ENCODE measurements at regions not wholly inside any gene's neighbourhood (a gene's known extent, or its start where the extent isn't known, plus 50 kb on each side); places are given as distances from the start of the nearest gene placed in this dataset.

GRCh38 chr4:165548702-165549101 lies 169.9 kb downstream of the CPE start:
- FAIRE-seq = no peak
- Histone ChIP-seq H4K20me1 (ENCODE audit: insufficient read depth, low read length) (no peaks in the 10 kb centered on the region), H3K27ac (ENCODE audit: low read depth, low read length) (no peak overlapping the region), H3K9ac (ENCODE audit: low read length) (no peak overlapping the region), H3K4me1 (ENCODE audit: insufficient read depth, low read length) (no peaks in the 10 kb centered on the region), H3K4me2 (ENCODE audit: low read length) (no peak overlapping the region), H2AFZ (ENCODE audit: low read depth, low read length) (no peak overlapping the region), H3K36me3 (ENCODE audit: insufficient read depth, low read length) (no peaks in the 10 kb centered on the region), H3K79me2 (ENCODE audit: insufficient read depth, low read length) (no peaks in the 10 kb centered on the region), H3K4me3 (ENCODE audit: insufficient read depth, low read depth, low read length) (no peak overlapping the region), H3K27me3 (ENCODE audit: insufficient read depth, low read length) (no peaks in the 10 kb centered on the region), H3K9me3 (ENCODE audit: insufficient read depth, low read depth, low read length) (no peaks in the 10 kb centered on the region)
- Mint-ChIP-seq H3K4me1 (ENCODE audit: low read depth, unreplicated experiment) (no peaks in the 10 kb centered on the region), H3K9me3 (ENCODE audit: unreplicated experiment) (peaks cover 7% of the 10 kb centered on the region), H3K4me3 (ENCODE audit: unreplicated experiment) (no peak overlapping the region), H3K27ac (ENCODE audit: unreplicated experiment) (no peak overlapping the region), H3K27me3 (ENCODE audit: low read depth, unreplicated experiment) (peaks cover 5% of the 10 kb centered on the region), H3K36me3 (ENCODE audit: low read depth, unreplicated experiment) (no peaks in the 10 kb centered on the region)
- no peak for DNase-seq (ENCODE audit: low read depth)
- TF ChIP-seq EZH2 (IDR thresholded peaks at IDR 0.05; ENCODE audit: insufficient read depth, low read length) (no peak), CTCF (IDR thresholded peaks at IDR 0.05; ENCODE audit: insufficient read depth, low read depth, low read length) (no peak)

- TF ChIP-seq EZH2 (IDR thresholded peaks at IDR 0.05; ENCODE audit: insufficient read depth, low read length) (no peak), CTCF (IDR thresholded peaks at IDR 0.05; ENCODE audit: insufficient read depth, low read depth, low read length) (no peak)
- Histone ChIP-seq H3K27me3 (ENCODE audit: insufficient read depth, low read length) (no peaks in the 10 kb centered on the region), H3K27ac (ENCODE audit: low read depth, low read length) (no peak overlapping the region), H4K20me1 (ENCODE audit: insufficient read depth, low read length) (no peaks in the 10 kb centered on the region), H3K9ac (ENCODE audit: low read length) (no peak overlapping the region), H3K79me2 (ENCODE audit: insufficient read depth, low read length) (no peaks in the 10 kb centered on the region), H3K4me2 (ENCODE audit: low read length) (no peak overlapping the region), H3K36me3 (ENCODE audit: insufficient read depth, low read length) (no peaks in the 10 kb centered on the region), H2AFZ (ENCODE audit: low read depth, low read length) (no peak overlapping the region), H3K4me1 (ENCODE audit: insufficient read depth, low read length) (no peaks in the 10 kb centered on the region), H3K9me3 (ENCODE audit: insufficient read depth, low read depth, low read length) (no peaks in the 10 kb centered on the region), H3K4me3 (ENCODE audit: insufficient read depth, low read depth, low read length) (no peak overlapping the region)
- Mint-ChIP-seq H3K4me3 (ENCODE audit: unreplicated experiment) (no peak overlapping the region), H3K9me3 (ENCODE audit: unreplicated experiment) (peaks cover 4% of the 10 kb centered on the region), H3K27ac (ENCODE audit: unreplicated experiment) (no peak overlapping the region), H3K4me1 (ENCODE audit: low read depth, unreplicated experiment) (peaks cover 4% of the 10 kb centered on the region), H3K36me3 (ENCODE audit: low read depth, unreplicated experiment) (no peaks in the 10 kb centered on the region), H3K27me3 (ENCODE audit: low read depth, unreplicated experiment) (peaks cover 4% of the 10 kb centered on the region)
- no peak for FAIRE-seq
- DNase-seq (ENCODE audit: low read depth) = no peak
Measured at GRCh38 chr4:165553221-165553810, 174.5 kb downstream of the CPE start.

GRCh38 chr4:165555302-165555701 lies 176.5 kb downstream of the CPE start:
- H3K9me3 ChIP-seq (ENCODE audit: insufficient read depth, low read depth, low read length) = no peaks in the 10 kb centered on the region
- H3K4me2 ChIP-seq (ENCODE audit: low read length) = no peak overlapping the region
- no peak overlapping the region for H3K27ac Mint-ChIP-seq (ENCODE audit: unreplicated experiment)
- no peaks in the 10 kb centered on the region for H3K4me1 ChIP-seq (ENCODE audit: insufficient read depth, low read length)
- no peak for TF ChIP-seq EZH2 (IDR thresholded peaks at IDR 0.05; ENCODE audit: insufficient read depth, low read length)
- TF ChIP-seq CTCF (IDR thresholded peaks at IDR 0.05; ENCODE audit: insufficient read depth, low read depth, low read length) = no peak
- no peak overlapping the region for H3K27ac ChIP-seq (ENCODE audit: low read depth, low read length)
- no peaks in the 10 kb centered on the region for H3K79me2 ChIP-seq (ENCODE audit: insufficient read depth, low read length)
- no peaks in the 10 kb centered on the region for H3K36me3 Mint-ChIP-seq (ENCODE audit: low read depth, unreplicated experiment)
- H3K4me1 Mint-ChIP-seq (ENCODE audit: low read depth, unreplicated experiment) = peaks cover 4% of the 10 kb centered on the region
- no peak for DNase-seq (ENCODE audit: low read depth)
- no peak overlapping the region for H3K9ac ChIP-seq (ENCODE audit: low read length)
- no peaks in the 10 kb centered on the region for H3K27me3 ChIP-seq (ENCODE audit: insufficient read depth, low read length)
- H3K4me3 ChIP-seq (ENCODE audit: insufficient read depth, low read depth, low read length) = no peak overlapping the region
- no peaks in the 10 kb centered on the region for H3K9me3 Mint-ChIP-seq (ENCODE audit: unreplicated experiment)
- no peak overlapping the region for H2AFZ ChIP-seq (ENCODE audit: low read depth, low read length)
- H3K27me3 Mint-ChIP-seq (ENCODE audit: low read depth, unreplicated experiment) = peaks cover 2% of the 10 kb centered on the region
- FAIRE-seq = no peak
- no peaks in the 10 kb centered on the region for H4K20me1 ChIP-seq (ENCODE audit: insufficient read depth, low read length)
- H3K36me3 ChIP-seq (ENCODE audit: insufficient read depth, low read length) = no peaks in the 10 kb centered on the region
- H3K4me3 Mint-ChIP-seq (ENCODE audit: unreplicated experiment) = no peak overlapping the region

All from astrocyte (in vitro differentiated cells and primary cell).